Endothelial cell of umbilical vein (primary cell): ENCODE measurements at regions not wholly inside any gene's neighbourhood (a gene's known extent, or its start where the extent isn't known, plus 50 kb on each side); places are given as distances from the start of the nearest gene placed in this dataset.

Experiments used
- BruUV-seq: library from RNA; stranded (reverse); fragments of 400-500 nt; replicated peaks from 2 replicates; lab custom pipeline; 2021; lab: Mats Ljungman, UMichigan
- CTCF ChIA-PET: fragments of 300-600, 350-600 bp; sonication (Branson Sonifier 250); formaldehyde crosslinking; loops from one replicate; lab custom pipeline; 2021; ENCODE audit warnings: antibody characterized with exemption, inconsistent platforms; lab: Charles Lee
- POLR2A ChIA-PET: fragments of 300-600, 350-600 bp; sonication (Branson Sonifier 250); formaldehyde crosslinking; loops from one replicate; lab custom pipeline; 2021; ENCODE audit warnings: antibody characterized with exemption, inconsistent platforms; lab: Charles Lee
- DNase-seq: peaks from one replicate; pipeline ENCODE4 v3.0.0-alpha.2; 2011; ENCODE audit warnings: low read depth, low spot score
- FAIRE-seq: peaks from 2 replicates; lab custom pipeline; 2011; peaks lifted over from hg19 to GRCh38; lab: Jason Lieb, UNC
- H2AFZ ChIP-seq: 2 replicates; pipeline ENCODE4 v1.6.0; 2012; ENCODE audit warnings: low read depth, low read length, control low read depth, inconsistent platforms
- H3K27ac ChIP-seq: 2 replicates; pipeline ENCODE4 v1.5.1; 2011; ENCODE audit warnings: low read depth, mild to moderate bottlenecking, control low read depth, low read length, moderate library complexity; ENCODE audit not compliant: insufficient read depth
- H3K27me3 ChIP-seq, 2 experiments: 2 replicates each; pipeline versions ENCODE4 v1.6.0 to v1.6.1; 2011; ENCODE audit warnings: low read length in 2 of 2, mixed read lengths in 1 of 2; ENCODE audit not compliant: control insufficient read depth in 2 of 2, insufficient read depth in 2 of 2
- H3K36me3 ChIP-seq, 2 experiments: 2 replicates in 1 of 2; 3 replicates in 1 of 2; pipeline ENCODE4 v1.5.1; 2011; ENCODE audit warnings: low read length in 2 of 2, mild to moderate bottlenecking in 1 of 2, moderate library complexity in 1 of 2; ENCODE audit not compliant: control insufficient read depth in 2 of 2, insufficient read depth in 2 of 2; ENCODE audit errors: extremely low read depth in 1 of 2
- H3K4me1 ChIP-seq: 3 replicates; pipeline ENCODE4 v1.5.1; 2011; ENCODE audit warnings: mild to moderate bottlenecking, low read length; ENCODE audit not compliant: control insufficient read depth, insufficient read depth; ENCODE audit errors: extremely low read depth
- H3K4me2 ChIP-seq: 2 replicates; pipeline ENCODE4 v1.6.1; 2011; ENCODE audit warnings: low read length, control low read depth, mixed read lengths; ENCODE audit not compliant: insufficient read depth
- H3K4me3 ChIP-seq, 3 experiments: fragments of 200-600 bp in 1 of 3; sonication (generic), shearing (Covaris generic) in 1 of 3; replicated peaks in 1 of 3; 2 replicates each; pipeline ENCODE4 v1.5.1; 2011 to 2016; ENCODE audit warnings: control low read depth in 3 of 3, low read length in 3 of 3, mild to moderate bottlenecking in 2 of 3, inconsistent platforms in 1 of 3, low read depth in 1 of 3, moderate library complexity in 1 of 3; ENCODE audit not compliant: insufficient read depth in 1 of 3
- H3K79me2 ChIP-seq: 2 replicates; pipeline ENCODE4 v1.6.0; 2012; ENCODE audit warnings: low read length, inconsistent platforms; ENCODE audit not compliant: control insufficient read depth, insufficient read depth
- H3K9ac ChIP-seq: replicated peaks from 2 replicates; pipeline ENCODE3; 2011; ENCODE audit warnings: low read length, control low read depth; ENCODE audit not compliant: insufficient read depth; ENCODE audit errors: extremely low read depth
- H3K9me1 ChIP-seq: replicated peaks from 3 replicates; pipeline ENCODE4 v1.6.0; 2011; ENCODE audit warnings: mild to moderate bottlenecking, low read length; ENCODE audit not compliant: control insufficient read depth, insufficient read depth; ENCODE audit errors: extremely low read depth
- H3K9me3 ChIP-seq: replicated peaks from 2 replicates; pipeline ENCODE4 v1.5.1; 2012; ENCODE audit warnings: low read length, inconsistent platforms; ENCODE audit not compliant: control insufficient read depth, insufficient read depth
- H4K20me1 ChIP-seq: replicated peaks from 2 replicates; pipeline ENCODE3; 2011; ENCODE audit warnings: mild to moderate bottlenecking, low read length; ENCODE audit not compliant: control insufficient read depth, insufficient read depth; ENCODE audit errors: extremely low read depth
- CTCF ChIP-seq, 2 donors: IDR thresholded peaks; 1 replicate in 1 of 2; 2 replicates in 1 of 2; pipeline ENCODE4 v1.5.1; 2011; ENCODE audit warnings: low read length in 2 of 2, mild to moderate bottlenecking in 2 of 2, moderate library complexity in 2 of 2, control low read depth in 1 of 2, inconsistent platforms in 1 of 2, low read depth in 1 of 2; ENCODE audit not compliant: insufficient read depth in 1 of 2; ENCODE audit errors: extremely low read depth in 1 of 2
- EZH2 ChIP-seq: IDR thresholded peaks from 2 replicates; pipeline ENCODE4 v1.6.1; 2012; ENCODE audit warnings: borderline replicate concordance, low read depth, mild to moderate bottlenecking, moderate library complexity, low read length, inconsistent platforms; ENCODE audit not compliant: severe bottlenecking
- FOS ChIP-seq: IDR thresholded peaks from 2 replicates; pipeline ENCODE4 v1.6.1; 2011; ENCODE audit warnings: mild to moderate bottlenecking, low read length, moderate library complexity, borderline replicate concordance; ENCODE audit not compliant: insufficient read depth
- GATA2 ChIP-seq: IDR thresholded peaks from 2 replicates; pipeline ENCODE4 v1.7.0; 2011; ENCODE audit warnings: low read depth, mild to moderate bottlenecking, moderate library complexity, mixed read lengths, low read length; ENCODE audit not compliant: insufficient read length, insufficient read depth
- JUN ChIP-seq: IDR thresholded peaks from 2 replicates; pipeline ENCODE4 v1.6.1; 2011; ENCODE audit warnings: borderline replicate concordance, low read depth; ENCODE audit not compliant: insufficient read length, insufficient read depth
- MAX ChIP-seq: IDR thresholded peaks from 2 replicates; pipeline ENCODE4 v1.6.1; 2011; ENCODE audit not compliant: insufficient read depth, insufficient read length
- MYC ChIP-seq: IDR thresholded peaks from one replicate; pipeline ENCODE4 v1.6.1; 2011; ENCODE audit warnings: mild to moderate bottlenecking, low read depth, low read length
- POLR2A ChIP-seq: IDR thresholded peaks from 2 replicates; pipeline ENCODE4 v1.6.1; 2012; ENCODE audit warnings: low read depth, mild to moderate bottlenecking, control low read depth, low read length
- POLR2AphosphoS5 ChIP-seq: IDR thresholded peaks from 2 replicates; pipeline ENCODE4 v1.6.1; 2012; ENCODE audit warnings: low read depth, mild to moderate bottlenecking, control low read depth, low read length, moderate library complexity; ENCODE audit not compliant: insufficient read depth
- dilution Hi-C: fragments of 300-500 bp; cut with MboI; formaldehyde crosslinking; loops from one replicate; pipeline ENCODE4 v1.15.0; 2019; ENCODE audit warnings: low sequenced_read_pairs; ENCODE audit not compliant: extremely low pct_ligation_motif_present
- intact Hi-C: fragments of 100-400 bp; cut with micrococcal nuclease; formaldehyde crosslinking; loops from one replicate; pipeline ENCODE4 v1.10.0; 2022

DNA sequence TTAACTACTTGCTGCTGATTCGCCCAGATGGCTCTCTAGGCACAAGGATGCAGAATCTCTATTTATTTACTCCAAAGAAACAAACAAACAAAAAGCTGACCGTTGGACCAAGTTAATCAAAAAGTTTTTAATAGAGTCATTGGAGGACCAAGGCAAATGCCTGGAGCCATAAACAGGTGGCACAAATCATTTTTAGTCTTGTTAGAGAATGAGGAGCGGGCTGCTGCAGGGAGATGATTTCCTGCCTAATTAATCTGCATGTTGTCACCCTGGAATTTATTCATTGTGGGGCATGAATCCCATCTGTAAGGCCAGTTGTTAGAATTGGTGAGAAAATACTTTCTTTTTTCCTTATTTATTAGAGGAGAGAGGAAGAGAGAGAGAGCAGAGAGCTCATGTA is 147.4 kb upstream of the GATB start:
- dilution Hi-C loops, result no loop called here
- no peak overlapping the region for H3K4me3 ChIP-seq
- DNase-seq (no peak), FAIRE-seq (no peak)
- no peaks in the 10 kb centered on the region for H3K9me1 ChIP-seq
- H3K79me2 ChIP-seq, result no peaks in the 10 kb centered on the region
- H3K4me2 ChIP-seq, result no peak overlapping the region
- no TSS peak for BruUV-seq
- no peaks in the 10 kb centered on the region for H3K4me1 ChIP-seq
- peaks cover 0 to 2% of the 10 kb centered on the region in 2 experiments for H3K27me3 ChIP-seq
- H3K9ac ChIP-seq, result no peak overlapping the region
- H3K36me3 ChIP-seq, result no peaks in the 10 kb centered on the region
- H3K27ac ChIP-seq, result no peak overlapping the region
- no peaks in the 10 kb centered on the region for H3K9me3 ChIP-seq
- ChIA-PET CTCF (no interaction called here), POLR2A (no interaction called here)
- intact Hi-C loops, result no loop called here
- H4K20me1 ChIP-seq, result no peaks in the 10 kb centered on the region
- H2AFZ ChIP-seq, result no peak overlapping the region
- TF ChIP-seq POLR2A (no peak), GATA2 (no peak), EZH2 (no peak), JUN (no peak), MAX (no peak), FOS (no peak), POLR2AphosphoS5 (no peak), MYC (no peak), CTCF (IDR thresholded peaks at IDR 0.05; ENCODE audit: extremely low read depth in 1 of 2, insufficient read depth in 1 of 2, low read depth in 1 of 2, low read length in 2 of 2) (no peak)
